ENCODE measurements at regions not wholly inside any gene's neighbourhood (a gene's known extent, or its start where the extent isn't known, plus 50 kb on each side); places are given as distances from the start of the nearest gene placed in this dataset.

DNA sequence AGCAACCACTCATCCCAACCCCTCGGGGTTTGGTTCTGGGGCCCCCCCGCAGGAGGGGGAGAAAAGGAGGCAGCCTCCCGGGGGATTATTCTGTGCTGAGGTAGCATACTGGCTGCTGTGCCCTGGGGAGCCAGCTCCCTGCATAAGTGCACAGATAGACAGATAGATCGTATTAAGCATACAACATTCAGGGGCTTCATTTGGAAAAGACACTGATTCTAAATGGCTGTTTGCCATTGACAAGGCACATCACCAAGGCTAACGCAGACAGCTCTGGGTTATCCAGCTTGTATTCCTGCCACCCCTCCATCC lies 547.9 kb downstream of the BUD13 start:
- TF ChIP-seq, protein P1, sequence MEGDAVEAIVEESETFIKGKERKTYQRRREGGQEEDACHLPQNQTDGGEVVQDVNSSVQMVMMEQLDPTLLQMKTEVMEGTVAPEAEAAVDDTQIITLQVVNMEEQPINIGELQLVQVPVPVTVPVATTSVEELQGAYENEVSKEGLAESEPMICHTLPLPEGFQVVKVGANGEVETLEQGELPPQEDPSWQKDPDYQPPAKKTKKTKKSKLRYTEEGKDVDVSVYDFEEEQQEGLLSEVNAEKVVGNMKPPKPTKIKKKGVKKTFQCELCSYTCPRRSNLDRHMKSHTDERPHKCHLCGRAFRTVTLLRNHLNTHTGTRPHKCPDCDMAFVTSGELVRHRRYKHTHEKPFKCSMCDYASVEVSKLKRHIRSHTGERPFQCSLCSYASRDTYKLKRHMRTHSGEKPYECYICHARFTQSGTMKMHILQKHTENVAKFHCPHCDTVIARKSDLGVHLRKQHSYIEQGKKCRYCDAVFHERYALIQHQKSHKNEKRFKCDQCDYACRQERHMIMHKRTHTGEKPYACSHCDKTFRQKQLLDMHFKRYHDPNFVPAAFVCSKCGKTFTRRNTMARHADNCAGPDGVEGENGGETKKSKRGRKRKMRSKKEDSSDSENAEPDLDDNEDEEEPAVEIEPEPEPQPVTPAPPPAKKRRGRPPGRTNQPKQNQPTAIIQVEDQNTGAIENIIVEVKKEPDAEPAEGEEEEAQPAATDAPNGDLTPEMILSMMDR (IDR thresholded peaks at IDR 0.05): no peak
- TF ChIP-seq POLR2A (IDR thresholded peaks at IDR 0.05) (no peak), EP300 (IDR thresholded peaks at IDR 0.05) (no peak)
